Keratinocyte (primary cell): ENCODE measurements at regions not wholly inside any gene's neighbourhood (a gene's known extent, or its start where the extent isn't known, plus 50 kb on each side); places are given as distances from the start of the nearest gene placed in this dataset.

ENCODE experiments used
- CTCF ChIP-seq, 3 experiments: IDR thresholded peaks in 1 of 3; conservative IDR thresholded peaks in 1 of 3; optimal IDR thresholded peaks in 1 of 3; 2 replicates in 2 of 3; 3 replicates in 1 of 3; pipeline versions ENCODE3 to v1.5.1; 2011; ENCODE audit warnings: low read length in 3 of 3, mild to moderate bottlenecking in 3 of 3, moderate library complexity in 2 of 3, control low read depth in 1 of 3, inconsistent platforms in 1 of 3; ENCODE audit not compliant: insufficient read depth in 2 of 3; ENCODE audit errors: extremely low read depth in 1 of 3
- EZH2 ChIP-seq: IDR thresholded peaks from one replicate; pipeline ENCODE4 v1.6.1; 2012; ENCODE audit warnings: inconsistent platforms, mild to moderate bottlenecking, low read length, moderate library complexity

DNA sequence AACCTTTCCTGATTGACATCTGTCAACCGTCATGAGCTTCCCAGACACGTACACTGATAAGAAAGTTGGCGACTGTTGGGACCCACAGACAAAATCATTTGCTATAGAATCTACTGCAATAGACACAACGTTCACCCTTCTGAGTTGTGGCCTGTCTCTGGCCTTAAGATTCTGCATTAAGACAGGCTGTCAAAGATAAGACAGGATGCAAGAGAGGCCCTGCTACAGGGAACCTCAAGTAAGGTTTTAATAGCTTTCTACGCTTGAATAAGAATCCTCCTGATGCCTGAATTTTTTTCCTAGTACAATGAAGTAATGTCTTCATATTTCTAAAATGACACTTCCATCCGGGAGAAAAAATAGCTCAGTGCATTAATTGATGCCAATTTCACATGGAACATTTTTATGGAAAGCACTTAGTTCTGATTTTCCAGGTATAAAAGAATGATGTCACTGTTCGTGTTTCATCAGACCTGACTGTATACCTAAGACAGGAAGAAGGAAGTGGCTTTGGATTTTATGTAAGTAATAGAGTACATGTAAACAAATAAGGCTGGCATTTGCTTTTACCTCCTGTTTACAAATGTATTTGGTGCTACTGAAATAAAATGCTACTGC, 275.2 kb upstream of the GPC6 start:
- TF ChIP-seq CTCF (optimal IDR thresholded peaks at IDR 0.05 in 1 of 3, IDR thresholded peaks at IDR 0.05 in 1 of 3, conservative IDR thresholded peaks at IDR 0.05 in 1 of 3; ENCODE audit: extremely low read depth in 1 of 3, insufficient read depth in 2 of 3, low read length in 3 of 3) (no peak), EZH2 (no peak)
